Ureter (tissue), 1 donor: ENCODE measurements at regions not wholly inside any gene's neighbourhood (a gene's known extent, or its start where the extent isn't known, plus 50 kb on each side); places are given as distances from the start of the nearest gene placed in this dataset.

Source experiments
- DNase-seq: peaks from one replicate; pipeline ENCODE4 v3.0.0-alpha.2; 2020; ENCODE audit warnings: low spot score
- donor health status: DM: yes; HTN: yes; CAD: no.

- DNase-seq, result no peak
Observed at GRCh38 chr4:151888367-151888866, 127.6 kb upstream of the GATB start.

- DNase-seq, result no peak
Observed at GRCh38 chr4:151887816-151888180, 127.0 kb upstream of the GATB start.

- no peak for DNase-seq
Observed at GRCh38 chr4:151887031-151887815, 126.4 kb upstream of the GATB start.

- no peak for DNase-seq
Observed at GRCh38 chr4:151885123-151885522, 124.3 kb upstream of the GATB start.

GRCh38 chr4:151883747-151884146 is 122.9 kb upstream of the GATB start:
- DNase-seq, result no peak

- no peak for DNase-seq
Observed at GRCh38 chr4:151882072-151882803, 121.4 kb upstream of the GATB start.

- DNase-seq, result no peak
Observed at GRCh38 chr4:151879705-151880445, 119.1 kb upstream of the GATB start.

GRCh38 chr4:151876381-151876988 is 115.7 kb upstream of the GATB start:
- no peak for DNase-seq

GRCh38 chr4:151874328-151874727 is 113.5 kb upstream of the GATB start:
- no peak for DNase-seq

GRCh38 chr4:151866592-151866918 is 105.7 kb upstream of the GATB start:
- DNase-seq, result no peak

- DNase-seq, result no peak
Observed at GRCh38 chr4:151865744-151866591, 105.2 kb upstream of the GATB start.

GRCh38 chr4:151865312-151865711 is 104.5 kb upstream of the GATB start:
- DNase-seq, result peak; percentile 47

GRCh38 chr4:151864068-151864467 is 103.3 kb upstream of the GATB start:
- no peak for DNase-seq

- DNase-seq, result no peak
Observed at GRCh38 chr4:151862766-151863165, 102.0 kb upstream of the GATB start.

GRCh38 chr4:151860561-151861093 is 99.8 kb upstream of the GATB start:
- DNase-seq, result no peak

- DNase-seq, result no peak
Observed at GRCh38 chr4:151859641-151860040, 98.8 kb upstream of the GATB start.

- DNase-seq, result no peak
Observed at GRCh38 chr4:151858356-151858755, 97.5 kb upstream of the GATB start.

- no peak for DNase-seq
Observed at GRCh38 chr4:151857368-151857767, 96.6 kb upstream of the GATB start.

GRCh38 chr4:151855747-151856146 is 94.9 kb upstream of the GATB start:
- no peak for DNase-seq

- no peak for DNase-seq
Observed at GRCh38 chr4:151854731-151855130, 93.9 kb upstream of the GATB start.

GRCh38 chr4:151853034-151853433 is 92.2 kb upstream of the GATB start:
- DNase-seq, result no peak
